SK-N-SH (cell line): ENCODE measurements at regions not wholly inside any gene's neighbourhood (a gene's known extent, or its start where the extent isn't known, plus 50 kb on each side); places are given as distances from the start of the nearest gene placed in this dataset.

Experiments used
- CTCF ChIA-PET: fragments of 300-600, 350-600 bp; formaldehyde crosslinking; extraction: SDS; loops from one replicate; lab custom pipeline; 2021; lab: Yijun Ruan, JAX
- POLR2A ChIA-PET: fragments of 350-600 bp; sonication (Branson Sonifier 250); formaldehyde crosslinking; extraction: SDS; loops from one replicate; lab custom pipeline; 2020; ENCODE audit warnings: antibody characterized with exemption, inconsistent platforms; lab: Yijun Ruan, JAX
- DNase-seq: peaks from one replicate; pipeline ENCODE4 v3.0.0; 2012
- H2AFZ ChIP-seq: fragments of 200-600 bp; sonication (generic); 2 replicates; pipeline ENCODE4 v1.8.1; 2016; ENCODE audit warnings: antibody characterized with exemption, mild to moderate bottlenecking, low read depth
- H3F3A ChIP-seq: fragments of 200-600 bp; sonication (generic); replicated peaks from 2 replicates; pipeline ENCODE3; 2016; ENCODE audit warnings: antibody characterized with exemption, mild to moderate bottlenecking; ENCODE audit not compliant: insufficient read depth
- H3K27ac ChIP-seq, 2 experiments: fragments of 200-500 bp in 1 of 2; fragments of 200-600 bp in 1 of 2; sonication (Bioruptor generic) in 1 of 2; sonication (generic), shearing (Covaris generic) in 1 of 2; 2 replicates each; pipeline versions ENCODE4 v1.5.1 to v1.6.1; 2014 to 2016; ENCODE audit warnings: low read depth in 2 of 2, inconsistent platforms in 1 of 2, low read length in 1 of 2, mild to moderate bottlenecking in 1 of 2, mixed read lengths in 1 of 2
- H3K27me3 ChIP-seq: fragments of 200-600 bp; sonication (generic), shearing (Covaris generic); 2 replicates; pipeline ENCODE4 v1.6.1; 2016; ENCODE audit warnings: mixed run types; ENCODE audit not compliant: insufficient read depth
- H3K36me3 ChIP-seq, 2 experiments: fragments of 200-500 bp in 1 of 2; fragments of 200-600 bp in 1 of 2; sonication (Bioruptor generic) in 1 of 2; sonication (generic) in 1 of 2; replicated peaks in 1 of 2; 2 replicates each; pipeline versions ENCODE3 to v1.5.1; 2014 to 2016; ENCODE audit warnings: low read length in 1 of 2, mild to moderate bottlenecking in 1 of 2; ENCODE audit not compliant: insufficient read depth in 2 of 2, control insufficient read depth in 1 of 2
- H3K4me1 ChIP-seq, 2 experiments: fragments of 200-500 bp in 1 of 2; fragments of 200-600 bp in 1 of 2; sonication (Bioruptor generic) in 1 of 2; sonication (generic), shearing (Covaris generic) in 1 of 2; 2 replicates each; pipeline versions ENCODE4 v1.5.1 to v1.6.1; 2014 to 2016; ENCODE audit warnings: low read depth in 1 of 2, low read length in 1 of 2, mixed run types in 1 of 2; ENCODE audit not compliant: insufficient read depth in 2 of 2, control insufficient read depth in 1 of 2
- H3K4me2 ChIP-seq: fragments of 200-600 bp; sonication (generic), shearing (Covaris generic); 2 replicates; pipeline ENCODE4 v1.6.1; 2017; ENCODE audit warnings: mixed run types
- H3K4me3 ChIP-seq, 2 experiments: fragments of 200-500 bp in 1 of 2; fragments of 200-600 bp in 1 of 2; sonication (Bioruptor generic) in 1 of 2; sonication (generic), shearing (Covaris generic) in 1 of 2; 2 replicates each; pipeline versions ENCODE4 v1.5.1 to v1.8.1; 2014 to 2016; ENCODE audit warnings: low read depth in 2 of 2, inconsistent platforms in 1 of 2, low read length in 1 of 2, mild to moderate bottlenecking in 1 of 2, mixed read lengths in 1 of 2, moderate library complexity in 1 of 2
- H3K79me2 ChIP-seq: fragments of 200-600 bp; sonication (generic); 2 replicates; pipeline ENCODE4 v1.8.1; 2017; ENCODE audit warnings: mild to moderate bottlenecking; ENCODE audit not compliant: insufficient read depth
- H3K9ac ChIP-seq: fragments of 200-600 bp; sonication (generic); 2 replicates; pipeline ENCODE4 v1.6.1; 2017; ENCODE audit warnings: mixed run types
- H3K9me2 ChIP-seq: fragments of 200-600 bp; sonication (generic); 2 replicates; pipeline ENCODE4 v1.6.1; 2017; ENCODE audit warnings: mixed run types
- H3K9me3 ChIP-seq: fragments of 200-600 bp; sonication (generic); 2 replicates; pipeline ENCODE4 v1.6.1; 2017; ENCODE audit warnings: mixed run types, mild to moderate bottlenecking, moderate library complexity
- H4K20me1 ChIP-seq: fragments of 200-600 bp; sonication (generic); 2 replicates; pipeline ENCODE4 v1.6.1; 2017; ENCODE audit warnings: mild to moderate bottlenecking, mixed run types; ENCODE audit not compliant: insufficient read depth
- CHD2 ChIP-seq: fragments of 150-350 bp; IDR thresholded peaks from 2 replicates; pipeline ENCODE4 v1.6.1; 2018; ENCODE audit warnings: low read length; ENCODE audit not compliant: partially characterized antibody
- CTCF ChIP-seq: fragments of 200-600 bp; sonication (generic); IDR thresholded peaks from 2 replicates; pipeline ENCODE4 v1.6.1; 2017; ENCODE audit warnings: antibody characterized with exemption, mild to moderate bottlenecking, moderate library complexity
- ELF1 ChIP-seq: IDR thresholded peaks from 2 replicates; pipeline ENCODE4 v1.4.0; 2012
- EZH2phosphoT487 ChIP-seq: fragments of 200-600 bp; sonication (generic); IDR thresholded peaks from 2 replicates; pipeline ENCODE4 v1.6.1; 2017; ENCODE audit warnings: low read depth, mixed run types, mild to moderate bottlenecking, antibody characterized with exemption, moderate library complexity, borderline replicate concordance
- FOSL2 ChIP-seq: IDR thresholded peaks from 2 replicates; pipeline ENCODE4 v1.4.0; 2012; ENCODE audit warnings: low read depth, mild to moderate bottlenecking, moderate library complexity, borderline replicate concordance
- FOXJ3 ChIP-seq: sonication (generic); formaldehyde crosslinking; IDR thresholded peaks from 2 replicates; pipeline ENCODE4 v1.5.1; 2020; ENCODE audit warnings: mild to moderate bottlenecking, missing genetic modification reagents
- NFIC ChIP-seq: IDR thresholded peaks from 2 replicates; pipeline ENCODE4 v1.4.0; 2012; ENCODE audit warnings: borderline replicate concordance
- NRF1 ChIP-seq: IDR thresholded peaks from 2 replicates; pipeline ENCODE4 v1.6.1; 2012; ENCODE audit warnings: low read depth, mild to moderate bottlenecking, low read length
- PBX3 ChIP-seq: IDR thresholded peaks from 2 replicates; pipeline ENCODE4; 2012
- POLR2AphosphoS5 ChIP-seq: IDR thresholded peaks from 2 replicates; pipeline ENCODE4 v1.6.1; 2012; ENCODE audit warnings: low read depth, low read length
- RCOR1 ChIP-seq: fragments of 150-350 bp; IDR thresholded peaks from 2 replicates; pipeline ENCODE4 v1.6.1; 2017; ENCODE audit warnings: antibody characterized with exemption, low read length
- SIN3A ChIP-seq: IDR thresholded peaks from 2 replicates; pipeline ENCODE4 v1.6.1; 2012; ENCODE audit warnings: low read depth, mild to moderate bottlenecking, low read length, moderate library complexity, borderline replicate concordance
- SMC3 ChIP-seq: IDR thresholded peaks from 2 replicates; pipeline ENCODE4 v1.6.1; 2012; ENCODE audit warnings: low read depth, low read length, improper control_type of control experiment
- TEAD4 ChIP-seq: IDR thresholded peaks from 2 replicates; pipeline ENCODE4 v1.4.0; 2012; ENCODE audit warnings: mild to moderate bottlenecking, borderline replicate concordance; ENCODE audit not compliant: insufficient read depth
- YY1 ChIP-seq: IDR thresholded peaks from 2 replicates; pipeline ENCODE4 v1.4.0; 2012; ENCODE audit warnings: low read depth, mild to moderate bottlenecking
- ZBTB33 ChIP-seq: IDR thresholded peaks from 2 replicates; pipeline ENCODE4 v1.4.0; 2012; ENCODE audit warnings: low read depth, borderline replicate concordance
- WGBS: methylation state at CpG from one replicate; pipeline ENCODE4 v1.1.6; 2017; ENCODE audit warnings: low lambda C conversion rate; 5-methylcytosine and 5-hydroxymethylcytosine counted together
- TF ChIP-seq, protein P1 (sequence below): IDR thresholded peaks from 2 replicates; pipeline ENCODE4 v1.6.1; 2012; ENCODE audit warnings: mild to moderate bottlenecking, low read depth, low read length, moderate library complexity
- TF ChIP-seq, protein P2 (sequence below): IDR thresholded peaks from 2 replicates; pipeline ENCODE4 v1.4.0; 2012; ENCODE audit warnings: low read depth, borderline replicate concordance

GRCh38 chr10:130766071-130766470, 545.5 kb downstream of the TCERG1L start:
- H3K27me3 ChIP-seq, result no peaks in the 10 kb centered on the region
- peaks cover 0 to 3% of the 10 kb centered on the region in 2 experiments; a peak in 1 of 4 replicates for H3K4me1 ChIP-seq
- no peak overlapping the region for H3K4me3 ChIP-seq
- no peak overlapping the region for H2AFZ ChIP-seq
- H3K36me3 ChIP-seq, result no peaks in the 10 kb centered on the region
- no peak for DNase-seq
- no peaks in the 10 kb centered on the region for H3K9me3 ChIP-seq
- H3K9ac ChIP-seq, result no peak overlapping the region
- H3K4me2 ChIP-seq, result no peak overlapping the region
- POLR2A ChIA-PET, result no interaction called here
- no peaks in the 10 kb centered on the region for H3K9me2 ChIP-seq
- no peak for TF ChIP-seq NRF1
- no peak for TF ChIP-seq CTCF
- no peak for TF ChIP-seq PBX3
- TF ChIP-seq FOSL2, result no peak
- TF ChIP-seq FOXJ3, result no peak
- TF ChIP-seq, protein P1, sequence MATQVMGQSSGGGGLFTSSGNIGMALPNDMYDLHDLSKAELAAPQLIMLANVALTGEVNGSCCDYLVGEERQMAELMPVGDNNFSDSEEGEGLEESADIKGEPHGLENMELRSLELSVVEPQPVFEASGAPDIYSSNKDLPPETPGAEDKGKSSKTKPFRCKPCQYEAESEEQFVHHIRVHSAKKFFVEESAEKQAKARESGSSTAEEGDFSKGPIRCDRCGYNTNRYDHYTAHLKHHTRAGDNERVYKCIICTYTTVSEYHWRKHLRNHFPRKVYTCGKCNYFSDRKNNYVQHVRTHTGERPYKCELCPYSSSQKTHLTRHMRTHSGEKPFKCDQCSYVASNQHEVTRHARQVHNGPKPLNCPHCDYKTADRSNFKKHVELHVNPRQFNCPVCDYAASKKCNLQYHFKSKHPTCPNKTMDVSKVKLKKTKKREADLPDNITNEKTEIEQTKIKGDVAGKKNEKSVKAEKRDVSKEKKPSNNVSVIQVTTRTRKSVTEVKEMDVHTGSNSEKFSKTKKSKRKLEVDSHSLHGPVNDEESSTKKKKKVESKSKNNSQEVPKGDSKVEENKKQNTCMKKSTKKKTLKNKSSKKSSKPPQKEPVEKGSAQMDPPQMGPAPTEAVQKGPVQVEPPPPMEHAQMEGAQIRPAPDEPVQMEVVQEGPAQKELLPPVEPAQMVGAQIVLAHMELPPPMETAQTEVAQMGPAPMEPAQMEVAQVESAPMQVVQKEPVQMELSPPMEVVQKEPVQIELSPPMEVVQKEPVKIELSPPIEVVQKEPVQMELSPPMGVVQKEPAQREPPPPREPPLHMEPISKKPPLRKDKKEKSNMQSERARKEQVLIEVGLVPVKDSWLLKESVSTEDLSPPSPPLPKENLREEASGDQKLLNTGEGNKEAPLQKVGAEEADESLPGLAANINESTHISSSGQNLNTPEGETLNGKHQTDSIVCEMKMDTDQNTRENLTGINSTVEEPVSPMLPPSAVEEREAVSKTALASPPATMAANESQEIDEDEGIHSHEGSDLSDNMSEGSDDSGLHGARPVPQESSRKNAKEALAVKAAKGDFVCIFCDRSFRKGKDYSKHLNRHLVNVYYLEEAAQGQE, result no peak
- no peak for TF ChIP-seq ZBTB33
- no peak for TF ChIP-seq EZH2phosphoT487
- no peak for TF ChIP-seq SMC3
- TF ChIP-seq SIN3A, result no peak
- no peak for TF ChIP-seq TEAD4
- no peak for TF ChIP-seq RCOR1
- TF ChIP-seq, protein P2, sequence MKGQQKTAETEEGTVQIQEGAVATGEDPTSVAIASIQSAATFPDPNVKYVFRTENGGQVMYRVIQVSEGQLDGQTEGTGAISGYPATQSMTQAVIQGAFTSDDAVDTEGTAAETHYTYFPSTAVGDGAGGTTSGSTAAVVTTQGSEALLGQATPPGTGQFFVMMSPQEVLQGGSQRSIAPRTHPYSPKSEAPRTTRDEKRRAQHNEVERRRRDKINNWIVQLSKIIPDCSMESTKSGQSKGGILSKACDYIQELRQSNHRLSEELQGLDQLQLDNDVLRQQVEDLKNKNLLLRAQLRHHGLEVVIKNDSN, result no peak
- TF ChIP-seq POLR2AphosphoS5, result no peak
- TF ChIP-seq NFIC, result no peak
- no peak for TF ChIP-seq YY1
- no peak for TF ChIP-seq ELF1
- no peak for TF ChIP-seq CHD2
- TF ChIP-seq, all 33 proteins: peak for 0
- CTCF ChIA-PET, result interaction anchor here (1.2 kb wide), 1 partner anchor 17 kb away, joined by 5 read pairs; no protein-coding TSS in a partner anchor
- Histone ChIP-seq H3K27ac (no peak overlapping the region), H4K20me1 (no peaks in the 10 kb centered on the region), H3F3A (no peaks in the 10 kb centered on the region), H3K79me2 (no peaks in the 10 kb centered on the region)
- 13% methylated on average over 4 of the region's 4 CpGs for WGBS
